ENCODE measurements at regions not wholly inside any gene's neighbourhood (a gene's known extent, or its start where the extent isn't known, plus 50 kb on each side); places are given as distances from the start of the nearest gene placed in this dataset.
A peak's percentile ranks its signal among the peaks of the same experiment; 100 is the strongest.

DNA sequence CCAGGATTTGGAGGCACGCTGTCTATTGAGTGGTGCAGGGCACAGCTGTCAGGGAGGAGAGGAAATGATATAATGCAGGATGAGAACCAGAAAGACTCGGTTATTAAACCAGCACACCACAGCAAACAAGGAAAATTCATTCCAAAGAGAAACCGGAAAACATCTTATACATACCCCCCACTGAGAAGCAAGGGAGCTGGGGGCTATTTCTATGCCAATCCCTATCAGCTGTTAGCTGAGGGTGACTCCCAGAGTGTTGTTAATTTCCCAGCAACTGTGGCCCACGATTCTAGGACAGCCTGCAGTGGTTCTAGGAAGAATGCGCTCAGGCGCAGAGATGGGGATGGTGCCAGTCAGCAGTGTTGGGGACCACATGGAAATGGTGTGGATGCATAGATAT is 467.3 kb downstream of the PMP22 start:
- Histone ChIP-seq H3K27me3 (ENCODE audit: insufficient read depth, poor library complexity, severe bottlenecking) (no peaks in the 10 kb centered on the region), H3K9me3 (ENCODE audit: severe bottlenecking) (no peaks in the 10 kb centered on the region), H3K4me1 (ENCODE audit: insufficient read depth, poor library complexity, severe bottlenecking) (peaks cover 6% of the 10 kb centered on the region), H3K27ac (ENCODE audit: poor library complexity, severe bottlenecking) (no peak overlapping the region), H3K4me3 (ENCODE audit: severe bottlenecking) (no peak overlapping the region), H3K36me3 (ENCODE audit: low read depth) (no peaks in the 10 kb centered on the region)
- DNase-seq (ENCODE audit: low spot score) = no peak
- no peak for TF ChIP-seq CTCF (IDR thresholded peaks at IDR 0.05; ENCODE audit: poor library complexity, severe bottlenecking)
- ATAC-seq (ENCODE audit: low read depth) = no peak

- Histone ChIP-seq H3K9me3 (ENCODE audit: severe bottlenecking) (no peaks in the 10 kb centered on the region), H3K4me3 (ENCODE audit: severe bottlenecking) (no peak overlapping the region), H3K36me3 (ENCODE audit: low read depth) (no peaks in the 10 kb centered on the region), H3K4me1 (ENCODE audit: insufficient read depth, poor library complexity, severe bottlenecking) (peaks cover 9% of the 10 kb centered on the region), H3K27ac (ENCODE audit: poor library complexity, severe bottlenecking) (no peak overlapping the region), H3K27me3 (ENCODE audit: insufficient read depth, poor library complexity, severe bottlenecking) (no peaks in the 10 kb centered on the region)
- TF ChIP-seq CTCF (IDR thresholded peaks at IDR 0.05; ENCODE audit: poor library complexity, severe bottlenecking) = no peak
- ATAC-seq (ENCODE audit: low read depth) = no peak
- no peak for DNase-seq (ENCODE audit: low spot score)
Observed at GRCh38 chr17:14797021-14797420, 468.1 kb downstream of the PMP22 start.

DNA sequence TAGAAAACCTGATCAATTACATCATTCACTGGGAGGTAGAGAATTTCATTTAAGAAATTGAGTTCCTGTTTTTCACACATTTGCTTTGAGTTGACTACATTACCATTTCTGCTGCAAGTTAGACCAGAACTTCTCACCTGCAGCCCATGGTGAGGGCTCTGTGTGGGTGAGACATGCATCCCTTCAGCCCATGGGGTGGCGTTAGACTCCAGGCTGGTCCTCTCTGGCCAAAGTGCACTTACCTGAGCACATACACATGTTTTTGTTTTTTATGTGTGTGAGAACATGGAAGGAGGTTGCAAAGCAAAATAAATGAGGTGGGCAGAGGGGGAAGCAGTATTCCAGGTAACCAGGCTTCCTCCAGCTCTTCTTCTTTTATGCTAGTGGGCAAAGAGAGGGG is 470.2 kb downstream of the PMP22 start:
- no peaks in the 10 kb centered on the region for H3K9me3 ChIP-seq (ENCODE audit: severe bottlenecking)
- no peak for ATAC-seq (ENCODE audit: low read depth)
- TF ChIP-seq CTCF (IDR thresholded peaks at IDR 0.05; ENCODE audit: poor library complexity, severe bottlenecking) = no peak
- H3K4me3 ChIP-seq (ENCODE audit: severe bottlenecking) = no peak overlapping the region
- no peak for DNase-seq (ENCODE audit: low spot score)
- peaks cover 16% of the 10 kb centered on the region for H3K4me1 ChIP-seq (ENCODE audit: insufficient read depth, poor library complexity, severe bottlenecking)
- no peak overlapping the region for H3K27ac ChIP-seq (ENCODE audit: poor library complexity, severe bottlenecking)
- no peaks in the 10 kb centered on the region for H3K27me3 ChIP-seq (ENCODE audit: insufficient read depth, poor library complexity, severe bottlenecking)
- H3K36me3 ChIP-seq (ENCODE audit: low read depth) = no peaks in the 10 kb centered on the region

- H3K36me3 ChIP-seq (ENCODE audit: low read depth) = no peaks in the 10 kb centered on the region
- TF ChIP-seq CTCF (IDR thresholded peaks at IDR 0.05; ENCODE audit: poor library complexity, severe bottlenecking) = no peak
- no peak overlapping the region for H3K4me3 ChIP-seq (ENCODE audit: severe bottlenecking)
- peak overlapping the region; percentile 17 for H3K27ac ChIP-seq (ENCODE audit: poor library complexity, severe bottlenecking)
- no peaks in the 10 kb centered on the region for H3K27me3 ChIP-seq (ENCODE audit: insufficient read depth, poor library complexity, severe bottlenecking)
- DNase-seq (ENCODE audit: low spot score) = no peak
- no peaks in the 10 kb centered on the region for H3K9me3 ChIP-seq (ENCODE audit: severe bottlenecking)
- peak; percentile 76 for ATAC-seq (ENCODE audit: low read depth)
- peaks cover 16% of the 10 kb centered on the region for H3K4me1 ChIP-seq (ENCODE audit: insufficient read depth, poor library complexity, severe bottlenecking)
Observed at GRCh38 chr17:14793237-14793636, 471.9 kb downstream of the PMP22 start.

DNA sequence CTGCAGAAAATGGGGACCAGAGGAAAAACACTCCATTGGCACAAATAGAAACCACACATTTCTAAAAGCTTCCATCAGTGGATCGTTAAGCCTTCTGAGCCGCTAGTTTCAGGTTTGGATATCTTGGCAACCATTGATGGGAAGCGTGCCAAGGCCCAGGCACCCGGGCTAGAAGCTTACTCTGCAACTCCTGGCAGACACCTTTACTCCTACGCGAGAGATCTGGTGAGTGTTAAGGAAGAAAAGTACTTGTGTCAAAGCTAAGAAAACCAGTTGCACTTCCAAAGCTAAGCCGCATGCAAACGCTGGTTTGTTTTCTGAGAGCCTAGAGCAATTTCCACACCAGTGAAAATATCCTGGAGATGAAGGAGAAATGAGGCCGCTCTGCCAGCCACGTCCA is 472.4 kb downstream of the PMP22 start:
- TF ChIP-seq CTCF (IDR thresholded peaks at IDR 0.05; ENCODE audit: poor library complexity, severe bottlenecking) = no peak
- Histone ChIP-seq H3K4me3 (ENCODE audit: severe bottlenecking) (no peak overlapping the region), H3K27ac (ENCODE audit: poor library complexity, severe bottlenecking) (peak overlapping the region; percentile 17), H3K9me3 (ENCODE audit: severe bottlenecking) (no peaks in the 10 kb centered on the region), H3K4me1 (ENCODE audit: insufficient read depth, poor library complexity, severe bottlenecking) (peaks cover 16% of the 10 kb centered on the region), H3K27me3 (ENCODE audit: insufficient read depth, poor library complexity, severe bottlenecking) (no peaks in the 10 kb centered on the region), H3K36me3 (ENCODE audit: low read depth) (no peaks in the 10 kb centered on the region)
- DNase-seq (ENCODE audit: low spot score) (no peak), ATAC-seq (ENCODE audit: low read depth) (0 out of 3 replicates have a peak, but pooled peaks have one; percentile 21)

Data from RWPE2 (cell line).